ENCODE measurements at regions not wholly inside any gene's neighbourhood (a gene's known extent, or its start where the extent isn't known, plus 50 kb on each side); places are given as distances from the start of the nearest gene placed in this dataset.

GRCh38 chr9:2260417-2261306 is 245.5 kb downstream of the SMARCA2 start:
- no peak overlapping the region for H3K4me3 ChIP-seq (ENCODE audit: low read depth, low read length)
- TF ChIP-seq, protein P1, sequence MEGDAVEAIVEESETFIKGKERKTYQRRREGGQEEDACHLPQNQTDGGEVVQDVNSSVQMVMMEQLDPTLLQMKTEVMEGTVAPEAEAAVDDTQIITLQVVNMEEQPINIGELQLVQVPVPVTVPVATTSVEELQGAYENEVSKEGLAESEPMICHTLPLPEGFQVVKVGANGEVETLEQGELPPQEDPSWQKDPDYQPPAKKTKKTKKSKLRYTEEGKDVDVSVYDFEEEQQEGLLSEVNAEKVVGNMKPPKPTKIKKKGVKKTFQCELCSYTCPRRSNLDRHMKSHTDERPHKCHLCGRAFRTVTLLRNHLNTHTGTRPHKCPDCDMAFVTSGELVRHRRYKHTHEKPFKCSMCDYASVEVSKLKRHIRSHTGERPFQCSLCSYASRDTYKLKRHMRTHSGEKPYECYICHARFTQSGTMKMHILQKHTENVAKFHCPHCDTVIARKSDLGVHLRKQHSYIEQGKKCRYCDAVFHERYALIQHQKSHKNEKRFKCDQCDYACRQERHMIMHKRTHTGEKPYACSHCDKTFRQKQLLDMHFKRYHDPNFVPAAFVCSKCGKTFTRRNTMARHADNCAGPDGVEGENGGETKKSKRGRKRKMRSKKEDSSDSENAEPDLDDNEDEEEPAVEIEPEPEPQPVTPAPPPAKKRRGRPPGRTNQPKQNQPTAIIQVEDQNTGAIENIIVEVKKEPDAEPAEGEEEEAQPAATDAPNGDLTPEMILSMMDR (conservative IDR thresholded peaks at IDR 0.05; ENCODE audit: low read depth, low read length) = no peak
- DNase-seq (ENCODE audit: low read depth) = peak; percentile 66

- no peak for DNase-seq (ENCODE audit: low read depth)
These were observed 246.4 kb downstream of the SMARCA2 start for GRCh38 chr9:2261421-2262103.

GRCh38 chr9:2262386-2263071 is 247.4 kb downstream of the SMARCA2 start:
- no peak overlapping the region for H3K4me3 ChIP-seq (ENCODE audit: low read depth, low read length)
- DNase-seq (ENCODE audit: low read depth) = peak; percentile 30
- TF ChIP-seq, protein P1 (conservative IDR thresholded peaks at IDR 0.05; ENCODE audit: low read depth, low read length) = no peak

More at GRCh38 chr9:2261421-2262103, 246.4 kb downstream of the SMARCA2 start:
- TF ChIP-seq, protein P1 (conservative IDR thresholded peaks at IDR 0.05; ENCODE audit: low read depth, low read length) = no peak
- no peak overlapping the region for H3K4me3 ChIP-seq (ENCODE audit: low read depth, low read length)

GRCh38 chr9:2263111-2263510 is 248.0 kb downstream of the SMARCA2 start:
- no peak for DNase-seq (ENCODE audit: low read depth)
- TF ChIP-seq, protein P1 (conservative IDR thresholded peaks at IDR 0.05; ENCODE audit: low read depth, low read length) = no peak
- no peak overlapping the region for H3K4me3 ChIP-seq (ENCODE audit: low read depth, low read length)

- TF ChIP-seq, protein P1 (conservative IDR thresholded peaks at IDR 0.05; ENCODE audit: low read depth, low read length) = no peak
- no peak overlapping the region for H3K4me3 ChIP-seq (ENCODE audit: low read depth, low read length)
- no peak for DNase-seq (ENCODE audit: low read depth)
These were observed 248.5 kb downstream of the SMARCA2 start for GRCh38 chr9:2263665-2264064.

GRCh38 chr9:2264081-2264480 is 248.9 kb downstream of the SMARCA2 start:
- no peak overlapping the region for H3K4me3 ChIP-seq (ENCODE audit: low read depth, low read length)
- DNase-seq (ENCODE audit: low read depth) = no peak
- TF ChIP-seq, protein P1 (conservative IDR thresholded peaks at IDR 0.05; ENCODE audit: low read depth, low read length) = no peak

Data from epithelial cell of proximal tubule (primary cell).